A549 (cell line): ENCODE measurements at regions not wholly inside any gene's neighbourhood (a gene's known extent, or its start where the extent isn't known, plus 50 kb on each side); places are given as distances from the start of the nearest gene placed in this dataset.

Experiments
- ATAC-seq, 2 experiments: fragments of 200-7000 bp in 1 of 2; fragments of >200 bp in 1 of 2; cut with Nextera tagmentation in 1 of 2; cut with Tn5 transposase in 1 of 2; 3 replicates each; pipeline versions ENCODE4 v1.8.0 to v1.9.1; 2018 to 2020; ENCODE audit warnings: mild to moderate bottlenecking in 1 of 2, moderate library complexity in 1 of 2
- CTCF ChIA-PET: fragments of 300-600 bp; sonication (Branson Sonifier 250); formaldehyde crosslinking; extraction: SDS; loops from one replicate; lab custom pipeline; 2021; ENCODE audit warnings: antibody characterized with exemption, inconsistent platforms; lab: Yijun Ruan, JAX
- POLR2A ChIA-PET: fragments of 350-600 bp; formaldehyde crosslinking; extraction: SDS; loops from one replicate; lab custom pipeline; 2021; ENCODE audit warnings: antibody characterized with exemption, inconsistent platforms; lab: Yijun Ruan, JAX
- DNase-seq, 2 experiments: peaks; one replicate each; pipeline versions ENCODE4 v3.0.0 to v3.0.0-alpha.2; 2011 to 2016; ENCODE audit warnings: low read depth in 1 of 2, low spot score in 1 of 2
- FAIRE-seq: peaks from 2 replicates; lab custom pipeline; 2011; peaks lifted over from hg19 to GRCh38; lab: Jason Lieb, UNC
- H3K27ac ChIP-seq, 2 experiments: fragments of >200 bp; sonication (Bioruptor Twin); formaldehyde crosslinking; 3 replicates each; pipeline ENCODE4 v1.5.1; 2016 to 2017
- H3K4me1 ChIP-seq: fragments of >200 bp; sonication (Bioruptor Twin); formaldehyde crosslinking; 3 replicates; pipeline ENCODE4 v1.6.1; 2016
- H3K4me2 ChIP-seq: fragments of >200 bp; sonication (Bioruptor Twin); formaldehyde crosslinking; 3 replicates; pipeline ENCODE4 v1.6.1; 2016
- H3K4me3 ChIP-seq: fragments of >200 bp; sonication (Bioruptor Twin); formaldehyde crosslinking; 3 replicates; pipeline ENCODE4 v1.5.1; 2016
- H3K9me3 ChIP-seq: fragments of >200 bp; sonication (Bioruptor Twin); formaldehyde crosslinking; 3 replicates; pipeline ENCODE4 v1.6.1; 2016
- CEBPB ChIP-seq, 2 experiments: fragments of >200 bp in 1 of 2; sonication (Bioruptor Twin) in 1 of 2; formaldehyde crosslinking in 1 of 2; IDR thresholded peaks; 2 replicates each; pipeline ENCODE4 v1.6.1; 2012 to 2016
- CHD2 ChIP-seq: fragments of 150-350 bp; IDR thresholded peaks from 2 replicates; pipeline ENCODE4 v1.6.1; 2014; ENCODE audit warnings: low read length; ENCODE audit not compliant: partially characterized antibody
- ELK1 ChIP-seq: fragments of 150-350 bp; IDR thresholded peaks from 2 replicates; pipeline ENCODE4 v1.6.1; 2014; ENCODE audit warnings: low read depth, mild to moderate bottlenecking, low read length
- ESRRA ChIP-seq: fragments of 150-350 bp; IDR thresholded peaks from 2 replicates; pipeline ENCODE4 v1.6.1; 2014; ENCODE audit warnings: mild to moderate bottlenecking, low read length, borderline replicate concordance
- FOSL2 ChIP-seq, 2 experiments: fragments of 450-650 bp in 1 of 2; fragments of >200 bp in 1 of 2; sonication (Bioruptor Twin) in 1 of 2; formaldehyde crosslinking; IDR thresholded peaks; 2 replicates each; pipeline versions ENCODE4 v1.5.0 to v1.6.1; 2016 to 2020; ENCODE audit warnings: mild to moderate bottlenecking in 1 of 2, moderate library complexity in 1 of 2
- GATA3 ChIP-seq: IDR thresholded peaks from 2 replicates; pipeline ENCODE4 v1.6.1; 2012; ENCODE audit warnings: borderline replicate concordance
- JUN ChIP-seq, 2 experiments: fragments of >200 bp; sonication (Bioruptor Twin); formaldehyde crosslinking; IDR thresholded peaks; 2 replicates in 1 of 2; 3 replicates in 1 of 2; pipeline ENCODE4 v1.6.1; 2016 to 2017
- POLR2A ChIP-seq: IDR thresholded peaks from 2 replicates; pipeline ENCODE4 v1.6.1; 2012; ENCODE audit warnings: mild to moderate bottlenecking, low read length
- POLR2AphosphoS2 ChIP-seq: conservative IDR thresholded peaks from 2 replicates; pipeline ENCODE4 v1.6.1; 2012; ENCODE audit warnings: low read length, improper control_type of control experiment, inconsistent platforms
- TFCP2L1 ChIP-seq: fragments of 250-450 bp; sonication (Bioruptor Pico); IDR thresholded peaks from 2 replicates; pipeline ENCODE4 v1.5.0; 2021; ENCODE audit warnings: mild to moderate bottlenecking
- TP53 ChIP-seq: fragments of 250-450 bp; sonication (Bioruptor Pico); IDR thresholded peaks from 2 replicates; pipeline ENCODE4 v1.5.0; 2021; ENCODE audit warnings: mild to moderate bottlenecking, moderate library complexity
- ZC3H11A ChIP-seq: fragments of 450-650 bp; IDR thresholded peaks from 2 replicates; pipeline ENCODE4 v1.6.1; 2014; ENCODE audit warnings: antibody characterized with exemption, mild to moderate bottlenecking
- WGBS: methylation state at CpG from one replicate; pipeline ENCODE4 v1.1.6; 2017; ENCODE audit errors: missing lambda C conversion rate; 5-methylcytosine and 5-hydroxymethylcytosine counted together
- TF ChIP-seq, protein P1 (sequence below): IDR thresholded peaks from 2 replicates; pipeline ENCODE4 v1.6.1; 2012; ENCODE audit warnings: low read depth, borderline replicate concordance
- TF ChIP-seq, protein P2 (sequence below): fragments of 250-450 bp; sonication (Bioruptor Pico); IDR thresholded peaks from 2 replicates; pipeline ENCODE4 v1.5.0; 2021; ENCODE audit warnings: mild to moderate bottlenecking, moderate library complexity, borderline replicate concordance
- TF ChIP-seq, protein P3 (sequence below): IDR thresholded peaks from 2 replicates; pipeline ENCODE4 v1.6.1; 2012

DNA sequence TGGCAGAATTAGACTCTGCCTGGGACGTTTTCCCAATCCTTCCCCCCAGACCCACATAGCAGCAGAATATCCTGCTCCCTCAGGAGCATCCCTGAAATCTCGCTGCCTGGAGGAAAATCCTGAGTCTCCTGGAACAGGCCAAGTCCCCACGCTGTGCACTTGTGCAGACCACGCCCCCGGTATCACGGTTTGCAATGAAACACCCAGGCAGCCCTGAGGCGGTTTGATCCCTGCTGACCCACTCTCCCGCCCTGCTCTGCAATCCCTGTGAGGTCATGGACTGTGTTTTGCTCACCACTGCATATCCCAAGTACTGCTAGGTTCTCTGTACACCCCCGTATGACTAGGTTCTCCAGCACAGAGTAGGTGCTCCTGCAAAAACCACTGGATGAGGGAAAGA, 411.8 kb upstream of the MGMT start:
- TF ChIP-seq TFCP2L1 (CRISPR knock-in tag), result no peak
- TF ChIP-seq TP53 (CRISPR knock-in tag), result no peak
- no peak for TF ChIP-seq CEBPB (IDR thresholded peaks at IDR 0.05)
- TF ChIP-seq, protein P1, sequence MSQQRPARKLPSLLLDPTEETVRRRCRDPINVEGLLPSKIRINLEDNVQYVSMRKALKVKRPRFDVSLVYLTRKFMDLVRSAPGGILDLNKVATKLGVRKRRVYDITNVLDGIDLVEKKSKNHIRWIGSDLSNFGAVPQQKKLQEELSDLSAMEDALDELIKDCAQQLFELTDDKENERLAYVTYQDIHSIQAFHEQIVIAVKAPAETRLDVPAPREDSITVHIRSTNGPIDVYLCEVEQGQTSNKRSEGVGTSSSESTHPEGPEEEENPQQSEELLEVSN, result no peak
- TF ChIP-seq JUN (IDR thresholded peaks at IDR 0.05), result no peak
- TF ChIP-seq ZC3H11A, result no peak
- TF ChIP-seq CHD2, result no peak
- TF ChIP-seq, all 56 proteins: peak for 0
- WGBS, result 1% methylated on average over 9 of the region's 9 CpGs
- no peaks in the 10 kb centered on the region for H3K9me3 ChIP-seq
- ATAC-seq (no peak), DNase-seq (no peak), FAIRE-seq (no peak)
- H3K4me2 ChIP-seq, result no peak overlapping the region
- no peak overlapping the region for H3K4me3 ChIP-seq
- no peak overlapping the region for H3K27ac ChIP-seq
- ChIA-PET CTCF (no interaction called here), POLR2A (no interaction called here)
- no peaks in the 10 kb centered on the region for H3K4me1 ChIP-seq

DNA sequence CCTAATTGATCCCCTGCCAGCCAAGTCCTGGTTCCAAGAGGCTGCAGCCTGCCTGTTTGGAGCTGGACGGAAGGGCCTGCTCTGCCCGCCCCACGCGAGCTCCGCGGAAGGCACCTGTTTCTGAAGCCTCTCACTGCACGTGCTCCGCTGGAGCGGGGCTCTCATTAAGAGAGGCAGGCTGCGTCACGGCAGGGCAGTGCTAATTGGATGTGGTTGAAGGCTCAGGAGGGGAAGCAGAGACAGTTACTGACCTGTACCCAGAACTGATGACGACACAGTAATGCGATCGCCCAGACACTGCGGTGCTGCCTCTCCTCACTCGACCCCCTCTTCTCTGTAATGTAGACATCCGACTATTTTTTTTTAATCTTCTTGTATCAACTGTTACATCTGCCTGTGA, 411.1 kb upstream of the MGMT start:
- 58% methylated on average over 17 of the region's 17 CpGs for WGBS
- no peak overlapping the region for H3K4me2 ChIP-seq

More for the DNA sequence above, 411.1 kb upstream of the MGMT start:
- H3K9me3 ChIP-seq, result no peaks in the 10 kb centered on the region
- DNase-seq (no peak), ATAC-seq (no peak), FAIRE-seq (no peak)
- POLR2A ChIA-PET, result no interaction called here
- CTCF ChIA-PET, result no interaction called here
- H3K4me3 ChIP-seq, result no peak overlapping the region
- no peak overlapping the region for H3K27ac ChIP-seq
- no peaks in the 10 kb centered on the region for H3K4me1 ChIP-seq
- TF ChIP-seq GATA3 (no peak), ELK1 (no peak), ESRRA (no peak), CEBPB (IDR thresholded peaks at IDR 0.05) (no peak), FOSL2 (IDR thresholded peaks at IDR 0.05) (no peak), FOSL2 (CRISPR knock-in tag; IDR thresholded peaks at IDR 0.05) (no peak), POLR2A (no peak), POLR2AphosphoS2 (no peak)
- TF ChIP-seq, protein P2, sequence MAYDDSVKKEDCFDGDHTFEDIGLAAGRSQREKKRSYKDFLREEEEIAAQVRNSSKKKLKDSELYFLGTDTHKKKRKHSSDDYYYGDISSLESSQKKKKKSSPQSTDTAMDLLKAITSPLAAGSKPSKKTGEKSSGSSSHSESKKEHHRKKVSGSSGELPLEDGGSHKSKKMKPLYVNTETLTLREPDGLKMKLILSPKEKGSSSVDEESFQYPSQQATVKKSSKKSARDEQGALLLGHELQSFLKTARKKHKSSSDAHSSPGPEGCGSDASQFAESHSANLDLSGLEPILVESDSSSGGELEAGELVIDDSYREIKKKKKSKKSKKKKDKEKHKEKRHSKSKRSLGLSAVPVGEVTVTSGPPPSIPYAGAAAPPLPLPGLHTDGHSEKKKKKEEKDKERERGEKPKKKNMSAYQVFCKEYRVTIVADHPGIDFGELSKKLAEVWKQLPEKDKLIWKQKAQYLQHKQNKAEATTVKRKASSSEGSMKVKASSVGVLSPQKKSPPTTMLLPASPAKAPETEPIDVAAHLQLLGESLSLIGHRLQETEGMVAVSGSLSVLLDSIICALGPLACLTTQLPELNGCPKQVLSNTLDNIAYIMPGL, result no peak
- TF ChIP-seq, protein P1, result no peak
- TF ChIP-seq, protein P3, sequence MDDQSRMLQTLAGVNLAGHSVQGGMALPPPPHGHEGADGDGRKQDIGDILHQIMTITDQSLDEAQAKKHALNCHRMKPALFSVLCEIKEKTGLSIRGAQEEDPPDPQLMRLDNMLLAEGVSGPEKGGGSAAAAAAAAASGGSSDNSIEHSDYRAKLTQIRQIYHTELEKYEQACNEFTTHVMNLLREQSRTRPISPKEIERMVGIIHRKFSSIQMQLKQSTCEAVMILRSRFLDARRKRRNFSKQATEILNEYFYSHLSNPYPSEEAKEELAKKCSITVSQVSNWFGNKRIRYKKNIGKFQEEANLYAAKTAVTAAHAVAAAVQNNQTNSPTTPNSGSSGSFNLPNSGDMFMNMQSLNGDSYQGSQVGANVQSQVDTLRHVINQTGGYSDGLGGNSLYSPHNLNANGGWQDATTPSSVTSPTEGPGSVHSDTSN, result no peak
